ENCODE measurements at regions not wholly inside any gene's neighbourhood (a gene's known extent, or its start where the extent isn't known, plus 50 kb on each side); places are given as distances from the start of the nearest gene placed in this dataset.

DNA sequence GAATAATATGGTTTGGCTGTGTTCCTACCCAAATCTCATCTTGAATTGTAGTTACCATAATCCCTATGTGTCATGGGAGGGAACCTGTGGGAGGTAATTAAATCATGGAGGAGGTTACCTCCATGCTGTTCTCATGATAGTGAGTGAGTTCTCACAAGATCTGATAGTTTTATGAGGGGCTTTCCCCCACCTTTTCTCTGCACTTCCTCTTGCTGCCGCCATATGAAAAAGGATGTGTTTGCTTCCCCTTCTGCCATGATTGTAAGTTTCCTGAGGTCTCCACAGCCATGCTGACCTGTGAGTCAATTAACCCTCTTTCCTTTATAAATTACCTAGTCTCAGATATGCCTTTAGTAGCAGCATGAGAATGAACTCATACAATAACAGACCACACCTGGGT lies 63.7 kb upstream of the PRR16 start:
- TF ChIP-seq, protein P1, sequence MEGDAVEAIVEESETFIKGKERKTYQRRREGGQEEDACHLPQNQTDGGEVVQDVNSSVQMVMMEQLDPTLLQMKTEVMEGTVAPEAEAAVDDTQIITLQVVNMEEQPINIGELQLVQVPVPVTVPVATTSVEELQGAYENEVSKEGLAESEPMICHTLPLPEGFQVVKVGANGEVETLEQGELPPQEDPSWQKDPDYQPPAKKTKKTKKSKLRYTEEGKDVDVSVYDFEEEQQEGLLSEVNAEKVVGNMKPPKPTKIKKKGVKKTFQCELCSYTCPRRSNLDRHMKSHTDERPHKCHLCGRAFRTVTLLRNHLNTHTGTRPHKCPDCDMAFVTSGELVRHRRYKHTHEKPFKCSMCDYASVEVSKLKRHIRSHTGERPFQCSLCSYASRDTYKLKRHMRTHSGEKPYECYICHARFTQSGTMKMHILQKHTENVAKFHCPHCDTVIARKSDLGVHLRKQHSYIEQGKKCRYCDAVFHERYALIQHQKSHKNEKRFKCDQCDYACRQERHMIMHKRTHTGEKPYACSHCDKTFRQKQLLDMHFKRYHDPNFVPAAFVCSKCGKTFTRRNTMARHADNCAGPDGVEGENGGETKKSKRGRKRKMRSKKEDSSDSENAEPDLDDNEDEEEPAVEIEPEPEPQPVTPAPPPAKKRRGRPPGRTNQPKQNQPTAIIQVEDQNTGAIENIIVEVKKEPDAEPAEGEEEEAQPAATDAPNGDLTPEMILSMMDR (conservative IDR thresholded peaks at IDR 0.05 in 1 of 2, IDR thresholded peaks at IDR 0.05 in 1 of 2; ENCODE audit: low read depth in 1 of 2, low read length in 2 of 2): no peak
- TF ChIP-seq EZH2 (IDR thresholded peaks at IDR 0.05; ENCODE audit: low read length, missing control alignments): no peak
